HG02884 (cell line): ENCODE measurements at regions not wholly inside any gene's neighbourhood (a gene's known extent, or its start where the extent isn't known, plus 50 kb on each side); places are given as distances from the start of the nearest gene placed in this dataset.
"Not testable (repeated sequence)": the region's sequence is repeated elsewhere in the genome, so short reads cannot be mapped to it uniquely, and the experiment has no call there.

Source experiments
- ATAC-seq: cut with Tn5 transposase; IDR thresholded peaks from one replicate; pipeline ENCODE4 v1.9.1; 2021; ENCODE audit warnings: mild to moderate bottlenecking, moderate library complexity; ENCODE audit not compliant: unreplicated experiment

DNA sequence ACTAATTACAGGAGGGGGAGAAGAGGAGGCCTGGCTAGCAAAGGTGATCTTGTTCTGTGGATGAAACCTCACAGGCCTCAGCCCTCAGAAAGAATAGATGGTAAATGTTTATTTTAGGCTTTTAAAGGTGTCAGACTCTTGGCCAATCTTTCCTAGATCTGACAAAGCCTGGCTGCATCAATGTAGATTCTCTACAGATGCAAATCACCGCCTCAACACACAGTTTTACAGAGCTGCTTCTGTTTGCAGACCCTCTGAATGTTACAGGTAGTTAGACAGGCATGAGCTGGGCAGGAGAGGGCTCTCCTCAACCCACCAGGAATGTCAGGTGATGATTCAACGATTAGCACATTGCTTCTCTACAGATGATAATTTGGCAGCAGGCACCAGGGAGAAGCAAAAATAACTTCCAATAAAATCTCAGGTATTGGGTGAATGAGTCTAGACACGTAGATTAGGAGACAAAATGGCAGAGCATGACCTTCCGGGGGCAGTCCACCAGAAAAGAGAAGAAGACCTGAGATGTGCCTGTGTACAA, 105.4 kb upstream of the VANGL1 start:
- ATAC-seq: no peak

GRCh38 chr1:115534106-115534505, 107.7 kb upstream of the VANGL1 start:
- no peak for ATAC-seq

DNA sequence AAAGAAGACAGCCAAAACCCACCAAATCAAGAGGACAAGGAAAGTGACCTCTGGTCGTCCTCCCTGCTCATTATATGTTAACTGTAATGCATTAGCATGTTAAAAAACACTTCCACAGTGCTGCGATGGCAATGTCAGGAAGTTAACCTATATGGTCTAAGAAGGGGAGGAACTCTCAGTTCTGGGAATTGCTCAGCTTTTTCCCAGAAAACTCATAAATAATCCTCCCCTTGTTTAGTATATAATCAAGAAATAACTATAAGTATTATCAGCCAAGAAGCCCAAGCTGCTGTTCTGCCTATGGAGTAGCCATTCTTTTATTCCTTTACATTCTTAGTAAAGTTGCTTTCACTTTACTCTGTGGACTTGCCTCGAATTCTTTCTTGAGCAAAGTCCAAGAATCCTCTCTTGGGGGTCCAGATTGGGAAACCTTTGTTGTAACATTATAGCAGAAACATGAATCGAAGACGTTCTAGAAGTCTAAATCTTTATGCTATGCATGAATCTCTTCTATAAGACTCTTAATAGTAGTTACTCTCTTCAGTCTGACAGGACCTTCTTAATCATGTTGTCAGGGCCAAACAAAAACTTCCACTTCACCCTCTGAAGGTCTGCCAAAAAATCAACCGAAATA, 110.0 kb upstream of the VANGL1 start:
- no peak for ATAC-seq

GRCh38 chr1:115530407-115530806, 111.4 kb upstream of the VANGL1 start:
- ATAC-seq: no peak

DNA sequence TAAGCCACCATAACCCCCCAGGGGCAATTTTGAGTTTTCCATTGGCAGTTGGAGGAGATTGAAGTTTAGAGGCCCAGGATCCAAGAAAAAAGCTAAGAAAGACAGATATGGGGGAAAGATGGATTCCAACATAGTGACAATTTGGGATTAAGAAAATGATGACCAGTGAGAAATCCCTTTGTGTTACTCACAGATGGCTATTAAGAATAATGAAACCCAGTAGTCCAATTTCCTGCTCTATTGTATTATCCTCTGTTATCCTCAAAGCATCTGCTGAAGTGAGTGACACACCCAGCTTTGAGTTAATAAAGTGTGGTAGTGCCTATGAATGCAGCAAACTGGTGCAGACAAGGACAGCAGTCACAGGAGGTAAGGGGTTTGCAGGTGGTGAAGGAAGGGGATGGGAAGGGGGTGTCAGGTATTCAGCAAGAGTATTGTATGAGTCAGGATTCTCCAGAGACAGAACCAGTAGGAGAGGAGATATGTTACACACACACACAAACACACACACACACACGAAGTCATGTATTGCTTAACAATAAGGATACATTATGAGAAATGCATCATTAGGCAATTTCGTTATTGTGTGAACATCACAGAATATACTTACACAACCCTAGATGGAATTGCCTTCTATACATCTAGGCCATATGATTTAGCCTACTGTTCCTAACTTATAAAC, 112.4 kb upstream of the VANGL1 start:
- ATAC-seq: no peak

DNA sequence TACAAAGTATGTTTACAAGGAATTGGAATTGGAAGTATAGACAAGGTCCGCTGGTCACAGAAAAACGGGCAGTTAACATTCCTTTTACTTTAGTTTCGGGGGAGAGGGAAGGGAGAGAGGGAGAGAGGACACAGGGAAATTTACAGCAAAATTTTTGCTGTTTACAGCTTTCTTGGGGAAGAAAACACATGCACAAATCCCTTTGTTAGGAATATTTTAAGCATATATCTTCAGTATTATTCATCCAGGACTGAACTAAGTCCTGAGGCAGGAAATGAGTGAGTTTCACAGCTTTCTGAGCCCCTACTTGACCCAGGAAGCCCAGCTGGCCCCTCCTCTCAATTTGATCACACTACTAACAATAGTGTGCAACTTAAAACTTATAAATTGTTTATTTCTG, 113.4 kb upstream of the VANGL1 start:
- not testable (repeated sequence) for ATAC-seq

- no peak for ATAC-seq
Observed at GRCh38 chr1:115527746-115528145, 114.0 kb upstream of the VANGL1 start.

DNA sequence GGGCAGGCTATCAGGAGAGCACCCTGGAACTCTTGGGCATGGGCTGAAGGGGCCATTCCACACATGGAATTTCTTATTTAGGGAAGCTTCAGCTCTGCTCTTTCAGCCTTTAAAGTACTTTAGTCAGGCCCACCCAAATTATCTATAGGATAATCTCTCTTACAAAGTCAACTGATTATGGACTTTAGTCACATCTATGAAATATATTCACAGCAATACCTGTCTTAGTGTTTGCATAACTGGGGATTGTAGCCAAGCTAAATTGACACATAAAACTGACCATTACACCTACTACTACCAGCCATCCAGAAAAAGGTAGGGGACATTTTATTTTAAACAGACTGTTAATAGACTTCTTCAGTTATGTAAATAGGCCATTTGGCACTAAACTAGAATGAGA, 114.9 kb upstream of the VANGL1 start:
- ATAC-seq: no peak

DNA sequence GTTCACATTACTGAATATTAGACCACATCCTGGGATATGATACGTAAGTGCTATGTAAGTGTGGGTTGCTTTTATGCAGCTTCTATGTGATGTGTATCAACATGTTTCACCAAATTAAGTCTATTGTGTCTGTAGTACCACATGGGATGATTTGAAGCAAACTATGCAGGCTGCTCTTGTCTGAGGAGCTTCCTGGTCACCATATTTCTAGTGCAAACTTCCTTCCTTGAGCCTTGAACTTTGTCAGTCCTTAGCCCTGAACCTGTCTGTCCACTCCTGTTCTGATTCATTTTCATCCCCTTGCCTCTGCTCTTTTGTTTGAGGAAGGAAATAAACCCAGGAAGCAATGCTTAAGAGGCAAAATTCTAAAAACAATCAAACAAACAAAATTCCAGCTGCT, 117.5 kb upstream of the VANGL1 start:
- no peak for ATAC-seq

DNA sequence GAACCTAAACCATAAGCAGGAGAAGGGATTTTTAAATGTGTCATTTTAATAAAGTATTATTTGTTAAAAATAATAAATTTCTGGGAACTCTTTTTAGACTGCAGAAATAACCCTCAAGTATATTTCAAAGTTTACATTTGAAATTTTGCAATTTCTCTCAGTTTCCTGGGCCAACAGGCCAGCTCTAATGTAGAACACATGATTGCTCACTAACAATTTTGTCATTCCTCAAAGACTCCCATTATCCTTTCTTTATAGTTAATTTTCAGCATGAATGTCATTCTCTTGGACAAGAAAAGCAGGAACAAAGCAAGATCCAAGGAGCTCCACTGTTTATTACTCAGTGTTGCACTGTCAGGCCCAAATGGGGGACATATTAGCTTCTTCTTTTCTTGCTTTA, 119.4 kb upstream of the VANGL1 start:
- ATAC-seq: no peak

GRCh38 chr1:115515270-115515669, 126.5 kb upstream of the VANGL1 start:
- ATAC-seq: no peak

GRCh38 chr1:115510226-115510625, 131.5 kb upstream of the VANGL1 start:
- not testable (repeated sequence) for ATAC-seq

GRCh38 chr1:115507901-115508300, 133.9 kb upstream of the VANGL1 start:
- no peak for ATAC-seq

DNA sequence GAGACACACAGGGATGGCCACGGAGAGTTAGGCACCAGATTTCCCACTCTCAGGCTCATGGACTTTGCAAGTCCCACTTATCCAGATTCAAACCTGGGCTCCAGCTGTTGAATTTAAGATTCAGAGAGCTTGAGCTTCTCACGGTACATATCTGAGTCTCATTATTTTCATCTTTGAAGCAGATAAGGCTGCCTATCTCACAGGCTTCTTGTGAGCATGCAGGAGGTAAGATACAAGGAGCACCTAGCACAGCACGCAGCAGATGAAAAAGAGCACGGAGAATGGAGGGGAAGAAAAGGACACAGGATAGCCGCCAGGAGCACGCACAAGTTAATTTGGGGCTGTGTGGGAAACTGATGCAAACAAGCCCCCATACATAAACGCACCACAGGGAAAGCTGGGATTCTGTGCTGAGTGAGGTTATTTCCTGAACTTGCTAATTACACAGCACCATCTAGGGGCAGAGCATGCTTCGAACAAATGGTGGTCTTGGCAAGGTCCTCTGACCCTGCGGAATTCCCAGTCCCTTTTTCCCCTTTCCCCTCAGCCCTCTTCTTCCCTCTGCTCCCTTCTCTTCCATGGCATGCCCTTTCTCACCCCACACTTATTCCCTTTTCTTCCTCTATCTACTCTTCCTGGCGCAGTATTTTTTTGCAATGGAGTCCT, 134.7 kb upstream of the VANGL1 start:
- ATAC-seq: no peak

DNA sequence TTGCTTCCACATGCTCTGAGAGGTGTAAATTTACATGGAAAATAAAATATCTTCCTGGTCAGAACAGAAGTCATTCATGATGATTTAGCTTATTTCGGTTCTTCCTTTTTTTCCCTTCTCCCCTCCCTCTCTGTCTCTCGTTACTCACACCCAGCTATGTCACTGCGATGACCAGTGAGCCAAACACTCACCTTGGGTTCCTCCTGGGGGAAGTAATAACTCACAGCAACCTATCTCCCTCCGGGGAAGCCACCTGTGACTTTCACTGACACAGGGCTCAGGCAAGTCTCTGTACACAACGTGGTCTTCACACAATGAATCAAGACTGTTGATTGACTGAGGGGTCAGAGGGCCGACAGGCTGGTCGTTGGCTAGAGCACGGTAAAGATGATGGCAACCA, 135.3 kb upstream of the VANGL1 start:
- ATAC-seq: no peak

DNA sequence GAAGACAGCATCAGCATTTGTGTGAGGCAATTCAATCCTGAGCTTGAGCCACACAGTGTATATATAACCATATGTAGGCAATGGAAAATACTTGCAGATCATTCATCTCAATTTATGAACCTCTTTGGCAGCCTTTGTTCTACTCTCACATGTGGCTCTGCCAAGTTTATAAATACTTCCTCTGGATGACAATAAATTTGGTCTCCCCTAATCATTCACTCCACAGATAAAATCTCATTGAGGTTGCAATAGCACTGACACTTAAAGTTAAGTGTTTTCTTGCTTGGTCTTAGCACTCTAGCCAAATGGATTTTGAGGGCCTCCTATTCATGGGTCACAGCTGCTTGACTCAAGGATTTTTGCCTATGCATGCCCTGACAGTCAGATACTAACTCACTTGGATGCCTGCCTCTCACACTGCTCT, 136.6 kb upstream of the VANGL1 start:
- no peak for ATAC-seq

DNA sequence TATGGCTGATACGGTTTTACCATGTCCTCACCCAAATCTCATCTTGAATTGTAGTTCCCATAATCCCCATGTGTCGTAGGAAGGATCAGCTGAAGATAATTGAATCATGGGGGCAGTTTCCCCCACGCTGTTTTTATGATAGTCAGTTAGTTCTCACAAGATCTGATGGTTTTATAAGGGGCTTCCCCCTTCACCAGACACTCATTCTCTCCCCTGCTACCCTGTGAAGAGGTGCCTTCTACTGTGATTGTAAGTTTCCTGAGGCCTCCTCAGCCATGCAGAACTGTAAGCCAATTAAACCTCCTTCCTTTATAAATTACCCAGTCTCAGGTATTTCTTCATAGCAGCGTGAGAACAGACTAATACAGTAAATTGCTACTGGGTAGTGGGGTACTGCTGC, 139.6 kb upstream of the VANGL1 start:
- ATAC-seq: not testable (repeated sequence)

GRCh38 chr1:115501476-115501875, 140.3 kb upstream of the VANGL1 start:
- no peak for ATAC-seq

GRCh38 chr1:115499253-115499652, 142.5 kb upstream of the VANGL1 start:
- no peak for ATAC-seq

- ATAC-seq: no peak
Observed at GRCh38 chr1:115496904-115497527, 144.8 kb upstream of the VANGL1 start.

DNA sequence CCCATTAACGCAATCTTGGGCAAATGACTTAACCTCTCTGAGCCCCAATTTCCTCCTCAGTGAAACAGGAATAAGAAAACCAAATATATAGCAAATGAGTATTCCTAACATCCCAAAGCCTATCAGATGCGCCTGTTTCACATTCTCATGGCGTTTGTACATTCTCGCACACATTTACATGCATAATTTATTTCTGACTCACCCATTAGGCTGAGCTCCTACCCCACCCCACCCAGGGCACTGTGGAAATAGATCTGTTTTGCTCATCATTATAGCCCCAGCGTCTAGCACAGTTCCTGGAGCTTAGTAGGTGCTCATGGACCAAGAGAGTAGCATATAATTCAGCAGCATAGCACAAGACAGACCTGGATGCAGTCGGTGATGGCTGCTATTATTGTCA, 146.1 kb upstream of the VANGL1 start:
- no peak for ATAC-seq

- ATAC-seq: no peak
Observed at GRCh38 chr1:115495111-115495510, 146.7 kb upstream of the VANGL1 start.
